ENCODE measurements at regions not wholly inside any gene's neighbourhood (a gene's known extent, or its start where the extent isn't known, plus 50 kb on each side); places are given as distances from the start of the nearest gene placed in this dataset.
A peak's percentile ranks its signal among the peaks of the same experiment; 100 is the strongest.

DNA sequence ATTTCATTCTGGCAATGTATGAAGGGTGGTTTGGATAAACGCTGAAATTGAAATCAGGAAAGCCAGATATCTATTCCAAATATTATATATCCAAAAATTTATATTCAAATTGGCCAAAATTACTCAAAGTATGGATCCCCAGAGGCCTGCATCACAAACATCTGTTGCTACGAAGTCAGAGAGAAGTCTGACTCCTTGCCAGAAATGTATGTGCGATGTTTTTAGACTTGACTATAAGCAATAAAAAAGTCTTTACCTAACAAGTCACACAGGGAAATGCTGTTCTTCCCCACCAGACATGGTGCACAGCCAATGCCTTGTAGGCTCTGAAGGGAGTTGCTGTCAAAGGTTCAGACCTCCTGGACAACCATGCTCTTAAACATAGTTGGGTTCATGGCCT is 533.1 kb downstream of the OTOL1 start:
- TF ChIP-seq, protein P1, sequence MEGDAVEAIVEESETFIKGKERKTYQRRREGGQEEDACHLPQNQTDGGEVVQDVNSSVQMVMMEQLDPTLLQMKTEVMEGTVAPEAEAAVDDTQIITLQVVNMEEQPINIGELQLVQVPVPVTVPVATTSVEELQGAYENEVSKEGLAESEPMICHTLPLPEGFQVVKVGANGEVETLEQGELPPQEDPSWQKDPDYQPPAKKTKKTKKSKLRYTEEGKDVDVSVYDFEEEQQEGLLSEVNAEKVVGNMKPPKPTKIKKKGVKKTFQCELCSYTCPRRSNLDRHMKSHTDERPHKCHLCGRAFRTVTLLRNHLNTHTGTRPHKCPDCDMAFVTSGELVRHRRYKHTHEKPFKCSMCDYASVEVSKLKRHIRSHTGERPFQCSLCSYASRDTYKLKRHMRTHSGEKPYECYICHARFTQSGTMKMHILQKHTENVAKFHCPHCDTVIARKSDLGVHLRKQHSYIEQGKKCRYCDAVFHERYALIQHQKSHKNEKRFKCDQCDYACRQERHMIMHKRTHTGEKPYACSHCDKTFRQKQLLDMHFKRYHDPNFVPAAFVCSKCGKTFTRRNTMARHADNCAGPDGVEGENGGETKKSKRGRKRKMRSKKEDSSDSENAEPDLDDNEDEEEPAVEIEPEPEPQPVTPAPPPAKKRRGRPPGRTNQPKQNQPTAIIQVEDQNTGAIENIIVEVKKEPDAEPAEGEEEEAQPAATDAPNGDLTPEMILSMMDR (IDR thresholded peaks at IDR 0.05; ENCODE audit: insufficient read depth, missing control alignments) = no peak

DNA sequence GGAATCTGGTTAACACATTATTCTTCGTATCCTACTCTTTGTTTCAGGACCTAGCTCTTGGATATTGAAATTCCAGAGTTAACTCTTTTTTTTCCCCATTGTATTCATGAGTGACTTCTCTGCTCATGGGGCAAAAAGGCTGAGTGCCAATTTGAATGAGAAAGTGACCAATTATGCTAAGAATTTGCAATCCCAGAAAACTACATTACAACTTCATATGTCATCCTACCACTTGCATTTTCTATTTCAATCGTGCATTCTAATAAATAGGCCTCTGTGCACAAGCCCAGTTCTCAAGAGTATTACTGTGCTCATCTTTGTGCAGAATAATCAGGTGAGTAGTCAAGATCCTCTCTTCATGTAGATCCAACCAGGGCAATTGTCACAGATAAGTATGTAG is 537.8 kb downstream of the OTOL1 start:
- FAIRE-seq (no peak), DNase-seq (ENCODE audit: insufficient read length, low spot score) (no peak)
- TF ChIP-seq, protein P1 (IDR thresholded peaks at IDR 0.05; ENCODE audit: insufficient read depth, missing control alignments) = no peak

More for the DNA sequence above, 533.1 kb downstream of the OTOL1 start:
- DNase-seq (ENCODE audit: insufficient read length, low spot score) = no peak
- FAIRE-seq = no peak

DNA sequence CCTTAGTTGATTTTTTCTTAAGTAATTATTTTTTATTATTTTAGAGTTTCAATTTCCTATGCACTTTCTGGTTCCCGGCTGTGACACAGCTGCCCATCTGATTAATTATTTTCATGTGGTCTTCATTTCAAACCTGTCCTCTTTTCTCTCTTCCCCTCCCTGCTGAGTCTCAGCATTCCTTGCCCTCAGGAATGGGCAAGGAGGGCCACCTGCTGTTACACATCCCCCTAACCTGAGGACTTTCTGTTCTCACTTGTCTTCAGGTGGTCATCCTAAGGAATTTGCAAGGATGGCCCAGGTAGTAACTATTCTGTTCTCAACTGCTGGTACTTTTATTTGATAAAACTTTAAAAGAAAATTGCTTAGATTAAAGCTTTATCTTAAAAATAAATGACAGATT is 545.0 kb downstream of the OTOL1 start:
- TF ChIP-seq, protein P1 (IDR thresholded peaks at IDR 0.05; ENCODE audit: insufficient read depth, missing control alignments) = peak; percentile 24
- DNase-seq (ENCODE audit: insufficient read length, low spot score) (no peak), FAIRE-seq (no peak)

DNA sequence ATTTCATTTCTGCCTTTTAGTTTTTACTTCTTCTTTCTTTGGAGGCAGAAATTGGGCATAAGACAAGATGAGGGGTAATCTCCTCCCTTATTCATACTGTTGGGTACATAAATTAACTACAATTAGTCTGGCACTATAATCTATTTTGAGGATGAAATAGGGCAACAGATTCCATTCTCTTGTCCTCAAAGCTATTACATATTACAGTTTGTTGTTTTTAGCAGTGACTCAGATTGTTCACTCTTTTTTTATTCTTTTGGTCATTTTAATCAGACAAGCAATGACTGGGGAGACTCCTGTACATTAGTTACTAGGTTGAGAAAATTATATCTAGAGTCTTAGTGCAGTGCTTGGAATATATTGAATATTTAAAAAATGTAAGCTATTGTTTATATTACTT is 556.0 kb downstream of the OTOL1 start:
- no peak for DNase-seq (ENCODE audit: insufficient read length, low spot score)
- TF ChIP-seq, protein P1 (IDR thresholded peaks at IDR 0.05; ENCODE audit: insufficient read depth, missing control alignments) = no peak
- FAIRE-seq = no peak

DNA sequence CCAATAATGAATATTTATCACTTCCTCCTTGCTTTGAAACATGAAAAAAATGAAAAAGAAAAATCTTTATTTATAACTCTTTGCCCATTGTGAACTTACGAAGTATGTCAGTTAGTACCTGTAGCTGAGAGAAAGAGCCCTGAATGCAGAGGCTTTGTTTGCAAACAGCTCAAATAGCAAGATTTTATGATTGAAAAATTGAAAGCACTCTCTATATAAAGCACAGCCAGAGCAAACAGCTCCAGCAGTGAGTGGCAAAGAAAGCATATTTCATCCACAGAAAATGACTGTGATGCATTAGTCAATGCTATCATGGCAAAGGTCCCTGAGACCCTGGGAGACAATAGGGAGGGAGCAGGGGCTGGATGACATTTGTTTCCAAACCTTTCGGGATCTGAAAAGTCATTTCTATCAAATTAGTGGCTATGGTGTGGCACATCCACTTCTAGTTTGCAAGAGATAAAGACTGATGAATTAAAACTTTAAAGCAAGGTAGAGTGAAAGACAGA is 576.1 kb downstream of the OTOL1 start:
- DNase-seq (ENCODE audit: insufficient read length, low spot score) = no peak
- no peak for FAIRE-seq
- TF ChIP-seq, protein P1 (IDR thresholded peaks at IDR 0.05; ENCODE audit: insufficient read depth, missing control alignments) = no peak

DNA sequence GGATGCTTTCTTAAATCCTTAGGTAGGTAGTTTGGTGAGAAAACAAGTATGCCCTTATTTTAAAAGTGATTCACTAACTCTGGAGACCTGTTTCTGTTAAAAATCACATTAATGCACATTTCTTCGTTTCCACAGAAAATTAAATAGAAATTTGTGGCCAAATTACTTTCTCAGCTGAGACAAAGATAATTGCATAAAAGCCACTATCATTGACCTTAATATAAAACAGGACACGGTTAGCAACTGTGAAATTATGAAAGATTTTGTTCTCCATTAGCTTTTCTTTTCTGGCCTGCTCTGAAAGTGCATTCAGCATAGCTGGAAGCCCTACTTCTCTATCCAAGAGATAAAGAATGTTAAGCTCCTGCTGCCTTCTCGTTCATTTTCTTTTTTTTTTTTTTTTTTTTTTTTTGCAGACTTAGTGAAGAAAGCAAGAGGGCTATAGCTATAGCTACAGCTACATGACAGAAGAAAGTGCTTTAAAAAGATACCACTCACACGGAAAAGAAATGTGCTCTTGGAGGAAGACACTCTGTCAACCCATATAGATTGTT is 576.9 kb downstream of the OTOL1 start:
- TF ChIP-seq, protein P1 (IDR thresholded peaks at IDR 0.05; ENCODE audit: insufficient read depth, missing control alignments) = no peak
- no peak for DNase-seq (ENCODE audit: insufficient read length, low spot score)
- no peak for FAIRE-seq

DNA sequence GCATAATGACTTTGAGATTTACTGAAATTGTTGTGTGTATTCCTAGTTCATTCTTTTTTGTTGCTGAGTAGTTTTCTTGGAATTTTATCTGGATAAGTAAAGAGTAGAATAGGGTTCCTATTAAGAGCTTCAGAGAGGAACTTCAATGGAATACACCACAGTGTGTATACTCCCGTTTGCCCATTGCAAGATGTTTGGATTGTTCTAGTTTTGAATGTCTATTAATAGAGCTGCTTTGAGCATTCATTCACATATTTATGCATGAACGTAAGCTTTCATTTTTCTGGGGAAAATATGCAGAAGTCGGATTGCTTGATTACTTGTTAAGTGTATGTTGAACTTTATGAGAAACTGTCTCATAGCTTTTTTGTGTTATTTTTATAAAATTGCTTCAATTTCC is 580.5 kb downstream of the OTOL1 start:
- TF ChIP-seq, protein P1 (IDR thresholded peaks at IDR 0.05; ENCODE audit: insufficient read depth, missing control alignments) = no peak
- no peak for DNase-seq (ENCODE audit: insufficient read length, low spot score)
- no peak for FAIRE-seq
